H9 (cell line): ENCODE measurements at regions not wholly inside any gene's neighbourhood (a gene's known extent, or its start where the extent isn't known, plus 50 kb on each side); places are given as distances from the start of the nearest gene placed in this dataset.

Experiments
- DNase-seq: peaks from one replicate; pipeline ENCODE4 v3.0.0-alpha.2; 2017
- H2AFZ ChIP-seq: one replicate; pipeline ENCODE4 v1.6.1; 2013; ENCODE audit warnings: mild to moderate bottlenecking, low read length, control low read depth, moderate library complexity
- H2AK5ac ChIP-seq: 2 replicates; pipeline ENCODE4 v1.6.1; 2013; ENCODE audit warnings: low read length, control low read depth, mixed read lengths; ENCODE audit not compliant: insufficient read length
- H2BK120ac ChIP-seq: one replicate; pipeline ENCODE4 v1.6.1; 2013; ENCODE audit warnings: low read depth, mild to moderate bottlenecking, low read length, control low read depth, inconsistent platforms; ENCODE audit not compliant: poor library complexity, severe bottlenecking
- H2BK12ac ChIP-seq: 2 replicates; pipeline ENCODE4 v1.6.1; 2013; ENCODE audit warnings: low read length, control low read depth, mixed read lengths, low read depth; ENCODE audit not compliant: insufficient read length
- H2BK15ac ChIP-seq: 2 replicates; pipeline ENCODE4 v1.6.1; 2013; ENCODE audit warnings: low read depth, low read length, control low read depth
- H2BK20ac ChIP-seq: one replicate; pipeline ENCODE4 v1.6.1; 2013; ENCODE audit warnings: low read depth, mild to moderate bottlenecking, low read length, control low read depth, inconsistent platforms; ENCODE audit not compliant: poor library complexity, severe bottlenecking
- H2BK5ac ChIP-seq: 2 replicates; pipeline ENCODE4 v1.6.1; 2013; ENCODE audit warnings: low read length, control low read depth, mixed read lengths; ENCODE audit not compliant: insufficient read length
- H3K14ac ChIP-seq: 2 replicates; pipeline ENCODE4 v1.6.1; 2013; ENCODE audit warnings: low read length, control low read depth; ENCODE audit not compliant: insufficient read depth
- H3K18ac ChIP-seq: 2 replicates; pipeline ENCODE4 v1.6.1; 2013; ENCODE audit warnings: low read depth, mild to moderate bottlenecking, mixed read lengths, low read length, control low read depth; ENCODE audit not compliant: insufficient read length
- H3K23ac ChIP-seq: 2 replicates; pipeline ENCODE4 v1.6.1; 2013; ENCODE audit warnings: low read length, control low read depth, mixed read lengths, low read depth; ENCODE audit not compliant: insufficient read length
- H3K23me2 ChIP-seq: 2 replicates; pipeline ENCODE4 v1.6.1; 2013; ENCODE audit warnings: low read depth, mild to moderate bottlenecking, mixed read lengths, low read length, control low read depth; ENCODE audit not compliant: insufficient read length, poor library complexity, severe bottlenecking
- H3K27ac ChIP-seq: 2 replicates; pipeline ENCODE4 v1.5.1; 2013; ENCODE audit warnings: low read length, control low read depth, mixed read lengths, low read depth; ENCODE audit not compliant: insufficient read length
- H3K27me3 ChIP-seq: 2 replicates; pipeline ENCODE4 v1.6.1; 2013; ENCODE audit warnings: low read length, control low read depth, inconsistent platforms; ENCODE audit not compliant: insufficient read depth
- H3K4ac ChIP-seq: 2 replicates; pipeline ENCODE4 v1.6.1; 2013; ENCODE audit warnings: low read depth, mild to moderate bottlenecking, control low read depth, inconsistent platforms, low read length, moderate library complexity
- H3K4me1 ChIP-seq: 2 replicates; pipeline ENCODE4 v1.6.1; 2013; ENCODE audit warnings: low read length, control low read depth, inconsistent platforms; ENCODE audit not compliant: insufficient read depth
- H3K4me2 ChIP-seq: 2 replicates; pipeline ENCODE4 v1.6.1; 2013; ENCODE audit warnings: low read length, control low read depth, mixed read lengths; ENCODE audit not compliant: insufficient read length, insufficient read depth
- H3K56ac ChIP-seq: 2 replicates; pipeline ENCODE4 v1.6.1; 2013; ENCODE audit warnings: low read depth, mild to moderate bottlenecking, mixed read lengths, low read length, control low read depth; ENCODE audit not compliant: insufficient read length
- H3K79me1 ChIP-seq: 2 replicates; pipeline ENCODE4 v1.6.1; 2013; ENCODE audit warnings: low read depth, mild to moderate bottlenecking, moderate library complexity, low read length, control low read depth, inconsistent platforms; ENCODE audit not compliant: insufficient read depth, poor library complexity, severe bottlenecking
- H3K79me2 ChIP-seq: 2 replicates; pipeline ENCODE4 v1.6.1; 2013; ENCODE audit warnings: low read length, control low read depth, inconsistent platforms; ENCODE audit not compliant: insufficient read depth
- H3K9ac ChIP-seq: 2 replicates; pipeline ENCODE4 v1.6.1; 2013; ENCODE audit warnings: low read length, control low read depth, mixed read lengths; ENCODE audit not compliant: insufficient read length; ENCODE audit errors: extremely low read depth
- H3K9me3 ChIP-seq: one replicate; pipeline ENCODE4 v1.6.1; 2013; ENCODE audit warnings: low read depth, low read length, inconsistent platforms; ENCODE audit not compliant: control insufficient read depth
- H3T11ph ChIP-seq: one replicate; pipeline ENCODE4 v1.6.1; 2013; ENCODE audit warnings: mild to moderate bottlenecking, low read length, control low read depth, inconsistent platforms
- H4K20me1 ChIP-seq: one replicate; pipeline ENCODE4 v1.6.1; 2013; ENCODE audit not compliant: control insufficient read depth, insufficient read length, insufficient read depth
- H4K5ac ChIP-seq: 2 replicates; pipeline ENCODE4 v1.6.1; 2013; ENCODE audit warnings: low read depth, mild to moderate bottlenecking, mixed read lengths, low read length, control low read depth; ENCODE audit not compliant: insufficient read length
- H4K8ac ChIP-seq: replicated peaks from 2 replicates; pipeline ENCODE4 v1.6.1; 2013; ENCODE audit warnings: low read length, control low read depth, mixed read lengths, low read depth; ENCODE audit not compliant: insufficient read length
- H4K91ac ChIP-seq: 2 replicates; pipeline ENCODE4 v1.6.1; 2013; ENCODE audit warnings: low read depth, mild to moderate bottlenecking, moderate library complexity, mixed read lengths, low read length, control low read depth; ENCODE audit not compliant: insufficient read length
- H3K27ac Mint-ChIP-seq, 3 experiments: 2 replicates in 2 of 3; 3 replicates in 1 of 3; pipeline ENCODE4 v1.8.0; 2020 to 2021; ENCODE audit warnings: mixed read lengths in 3 of 3, mild to moderate bottlenecking in 1 of 3, moderate library complexity in 1 of 3
- H3K27me3 Mint-ChIP-seq: 2 replicates; pipeline ENCODE4 v1.8.0; 2021; ENCODE audit warnings: low read depth, mild to moderate bottlenecking, moderate library complexity, mixed read lengths
- H3K36me3 Mint-ChIP-seq, 3 experiments: 2 replicates in 2 of 3; 3 replicates in 1 of 3; pipeline ENCODE4 v1.8.0; 2020 to 2021; ENCODE audit warnings: low read depth in 3 of 3, mixed read lengths in 3 of 3; ENCODE audit not compliant: insufficient read depth in 1 of 3
- H3K4me1 Mint-ChIP-seq, 2 experiments: 2 replicates each; pipeline ENCODE4 v1.8.0; 2020; ENCODE audit warnings: mixed read lengths in 2 of 2
- H3K4me3 Mint-ChIP-seq, 2 experiments: 2 replicates in 1 of 2; 3 replicates in 1 of 2; pipeline ENCODE4 v1.8.0; 2020 to 2021; ENCODE audit warnings: mild to moderate bottlenecking in 2 of 2, mixed read lengths in 2 of 2, moderate library complexity in 1 of 2
- H3K9me3 Mint-ChIP-seq, 2 experiments: 2 replicates in 1 of 2; 3 replicates in 1 of 2; pipeline ENCODE4 v1.8.0; 2020; ENCODE audit warnings: mild to moderate bottlenecking in 2 of 2, mixed read lengths in 2 of 2, moderate library complexity in 1 of 2
- CTCF ChIP-seq: fragments of 200-600 bp; sonication (generic); conservative IDR thresholded peaks from 3 replicates; pipeline ENCODE4 v1.8.0; 2021; ENCODE audit warnings: antibody characterized with exemption, mild to moderate bottlenecking
- WGBS: extraction: QIAGEN DNeasy Blood & Tissue Kit; methylation state at CpG from one replicate; pipeline ENCODE4 v1.1.7; 2013; ENCODE audit warnings: missing lambda C conversion rate, low lambda C conversion rate, mixed read lengths; ENCODE audit not compliant: insufficient read length; ENCODE audit errors: extremely low coverage; 5-methylcytosine and 5-hydroxymethylcytosine counted together

GRCh38 chr4:99746443-99746842 lies 70.2 kb upstream of the DAPP1 start:
- no peak overlapping the region for H2AFZ ChIP-seq
- H3K18ac ChIP-seq, result no peak overlapping the region
- no peak overlapping the region for H4K5ac ChIP-seq
- H2AK5ac ChIP-seq, result no peak overlapping the region
- no peak overlapping the region for H3K27ac Mint-ChIP-seq
- no peak overlapping the region for H2BK5ac ChIP-seq
- no peaks in the 10 kb centered on the region for H3K4me1 Mint-ChIP-seq
- H3K4me3 Mint-ChIP-seq, result no peak overlapping the region
- no peaks in the 10 kb centered on the region for H3K4me1 ChIP-seq
- no peak overlapping the region for H2BK15ac ChIP-seq
- H3K9ac ChIP-seq, result no peak overlapping the region
- no peaks in the 10 kb centered on the region; a peak in 1 of 5 replicates for H3K9me3 Mint-ChIP-seq
- H3K23me2 ChIP-seq, result no peaks in the 10 kb centered on the region
- no peak overlapping the region for H3K14ac ChIP-seq
- H3K27me3 Mint-ChIP-seq, result no peaks in the 10 kb centered on the region
- no peaks in the 10 kb centered on the region for H3K79me1 ChIP-seq
- no peak overlapping the region for H3K27ac ChIP-seq
- H3K79me2 ChIP-seq, result no peaks in the 10 kb centered on the region
- no peak overlapping the region for H4K91ac ChIP-seq
- H3K23ac ChIP-seq, result no peak overlapping the region
- no peak overlapping the region for H3K56ac ChIP-seq
- H3K4me2 ChIP-seq, result no peak overlapping the region
- no peaks in the 10 kb centered on the region for H3K36me3 Mint-ChIP-seq
- H4K20me1 ChIP-seq, result no peaks in the 10 kb centered on the region
- no CpG with 5 or more reads among the region's 1 CpG for WGBS
- no peak overlapping the region for H2BK120ac ChIP-seq
- DNase-seq, result no peak
- H3K27me3 ChIP-seq, result no peaks in the 10 kb centered on the region
- H3K4ac ChIP-seq, result no peak overlapping the region
- no peak overlapping the region for H4K8ac ChIP-seq
- no peaks in the 10 kb centered on the region for H3K9me3 ChIP-seq
- no peak overlapping the region for H2BK12ac ChIP-seq
- no peak for TF ChIP-seq CTCF
- H2BK20ac ChIP-seq, result no peak overlapping the region
- H3T11ph ChIP-seq, result no peak overlapping the region
